ENCODE measurements at regions not wholly inside any gene's neighbourhood (a gene's known extent, or its start where the extent isn't known, plus 50 kb on each side); places are given as distances from the start of the nearest gene placed in this dataset.

- no peak for DNase-seq (ENCODE audit: low read depth)
Measured at GRCh38 chr7:23973264-23973663, 263.2 kb downstream of the STK31 start.

DNA sequence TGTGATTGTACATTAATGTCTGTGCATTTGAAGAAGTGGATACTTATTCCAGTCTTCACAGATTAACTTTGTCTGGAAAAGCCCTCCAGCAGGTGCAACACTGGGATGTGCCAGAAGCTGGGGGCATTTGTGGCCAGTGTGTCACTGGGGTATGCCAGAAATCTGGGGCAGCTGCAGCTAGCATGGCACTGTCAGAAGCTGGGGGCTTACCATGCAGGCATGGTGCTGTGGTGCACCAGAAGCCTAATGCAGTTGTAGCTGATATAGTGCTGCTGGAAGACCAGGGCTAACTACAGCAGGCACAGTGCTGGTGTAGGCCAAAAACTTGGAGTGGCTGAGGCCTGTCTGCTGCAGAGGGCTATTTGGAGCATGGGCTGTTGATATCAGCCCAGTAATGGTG, 270.1 kb downstream of the STK31 start:
- DNase-seq (ENCODE audit: low read depth) = no peak

DNA sequence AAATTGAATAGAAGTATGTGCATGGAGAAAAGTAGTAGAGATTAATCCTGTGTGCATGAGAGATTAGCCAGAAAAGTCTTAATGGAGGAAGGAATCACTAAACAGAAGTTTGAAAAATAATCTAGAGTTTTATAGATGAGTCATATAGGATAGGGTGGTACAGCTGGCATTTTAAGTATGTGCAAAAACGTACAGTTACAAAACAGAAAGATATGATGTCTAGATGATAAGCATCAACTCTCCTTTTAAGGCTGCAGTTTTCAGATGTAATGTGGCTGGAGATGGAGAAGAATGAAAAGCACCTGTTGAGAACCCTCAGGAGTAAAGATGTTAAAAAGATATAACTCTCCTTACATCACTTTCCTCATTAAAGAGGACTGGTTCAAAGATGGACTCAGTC, 271.3 kb downstream of the STK31 start:
- DNase-seq (ENCODE audit: low read depth) = no peak

- no peak for DNase-seq (ENCODE audit: low read depth)
Measured at GRCh38 chr7:23981758-23982157, 271.7 kb downstream of the STK31 start.

GRCh38 chr7:24005517-24005916, 278.5 kb upstream of the NPY start:
- no peak for DNase-seq (ENCODE audit: low read depth)

DNA sequence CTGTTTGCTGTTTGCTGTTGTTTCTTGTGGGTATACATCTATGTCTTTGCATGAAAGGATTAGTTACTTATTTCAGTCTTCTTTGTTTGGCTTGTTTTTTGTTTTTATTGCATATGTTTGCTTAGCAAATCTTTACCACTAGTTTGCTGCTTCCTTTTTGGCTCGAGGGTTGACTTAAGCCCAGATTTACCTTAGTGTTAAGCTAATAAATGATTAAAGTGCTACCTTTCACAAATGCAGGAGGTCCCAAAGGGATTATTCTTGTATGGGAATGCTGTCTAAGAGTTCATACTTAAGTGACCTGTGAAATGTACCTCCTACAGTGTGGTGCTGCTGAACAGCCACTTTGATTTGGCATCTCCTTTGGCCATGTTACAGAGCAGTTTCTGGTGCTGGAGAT, 273.5 kb upstream of the NPY start:
- DNase-seq (ENCODE audit: low read depth) = no peak

DNA sequence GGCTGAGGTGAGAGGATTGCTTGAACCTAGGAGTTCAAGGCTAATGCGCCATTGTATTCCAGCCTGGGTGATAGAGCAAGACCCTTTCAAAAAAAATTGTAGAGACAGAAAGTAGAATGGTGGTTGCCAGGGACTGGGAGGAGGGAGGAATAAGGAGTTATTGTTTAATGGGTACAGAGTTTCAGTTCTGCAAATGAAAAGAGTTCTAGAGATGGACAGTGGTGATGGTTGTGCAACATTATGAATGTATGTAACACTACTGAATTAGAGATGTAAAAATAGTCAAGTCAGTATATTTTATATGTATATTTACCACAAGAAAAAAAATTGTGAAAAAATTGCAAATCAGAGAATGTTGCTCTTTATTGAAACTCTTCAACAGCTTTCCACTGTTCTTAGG, 266.5 kb upstream of the NPY start:
- no peak for DNase-seq (ENCODE audit: low read depth)

DNA sequence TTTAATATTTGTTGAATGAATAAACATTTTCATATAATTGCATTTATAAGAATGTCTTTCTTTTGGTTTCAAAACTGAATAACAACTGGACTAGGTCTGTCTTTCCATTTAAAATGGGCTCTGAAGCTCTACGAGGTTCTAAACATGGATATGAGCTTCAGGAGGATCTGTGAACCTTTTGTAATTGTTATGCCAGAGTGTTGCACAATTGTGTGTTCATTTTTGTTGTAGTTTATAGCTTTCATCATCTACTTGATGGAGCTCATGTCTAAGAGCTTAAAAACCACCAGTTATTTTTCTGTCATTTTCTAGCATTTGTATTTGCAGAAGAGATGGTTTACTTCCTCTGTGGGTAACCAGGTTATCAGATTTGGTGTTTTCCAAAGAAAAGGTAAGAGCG, 265.7 kb upstream of the NPY start:
- no peak for DNase-seq (ENCODE audit: low read depth)

GRCh38 chr7:24019841-24020240, 264.1 kb upstream of the NPY start:
- DNase-seq (ENCODE audit: low read depth) = no peak

GRCh38 chr7:24024276-24025068, 259.5 kb upstream of the NPY start:
- DNase-seq (ENCODE audit: low read depth) = no peak

DNA sequence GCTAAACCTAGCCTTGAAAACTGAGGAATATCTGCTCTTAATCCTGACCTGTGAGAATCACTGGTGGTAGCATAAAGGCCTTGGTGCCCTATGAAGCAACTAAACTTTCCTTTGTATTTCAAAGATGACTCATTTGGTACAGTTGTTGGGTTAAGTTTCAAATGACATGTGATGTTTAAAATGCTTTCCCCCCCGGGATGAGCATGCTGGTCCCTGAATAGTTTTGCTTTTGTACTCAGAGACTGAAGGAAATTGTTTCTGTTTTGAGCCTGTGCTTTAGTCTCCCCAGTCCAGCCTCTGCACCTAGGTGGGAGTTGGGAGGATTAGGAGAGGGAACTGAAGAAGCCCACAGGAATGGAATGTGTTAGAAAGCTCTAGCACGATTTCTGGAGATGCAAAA, 258.9 kb upstream of the NPY start:
- DNase-seq (ENCODE audit: low read depth) = peak; percentile 6

DNA sequence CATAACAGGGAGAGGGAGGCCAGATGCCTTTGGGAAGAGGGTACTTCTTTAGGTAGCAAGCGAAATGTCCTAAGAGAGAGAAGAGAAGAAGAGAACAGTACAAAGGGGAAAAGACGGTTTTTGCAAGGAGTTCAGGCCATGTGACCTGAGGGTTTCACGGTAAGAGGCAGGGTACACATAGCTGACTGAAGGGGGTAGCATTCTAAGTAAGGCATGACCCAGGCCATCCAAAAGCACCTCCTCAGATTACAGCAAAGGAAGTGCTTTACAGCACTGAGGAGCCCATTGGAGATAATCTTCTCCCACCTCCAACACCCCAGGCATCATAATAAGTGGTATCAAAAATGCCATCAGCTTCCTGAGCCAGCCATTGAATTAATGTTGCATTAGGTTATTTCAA, 258.2 kb upstream of the NPY start:
- no peak for DNase-seq (ENCODE audit: low read depth)

GRCh38 chr7:24026351-24026750, 257.6 kb upstream of the NPY start:
- no peak for DNase-seq (ENCODE audit: low read depth)

GRCh38 chr7:24029068-24029467, 254.9 kb upstream of the NPY start:
- no peak for DNase-seq (ENCODE audit: low read depth)

- DNase-seq (ENCODE audit: low read depth) = no peak
Measured at GRCh38 chr7:24034251-24034650, 249.7 kb upstream of the NPY start.

- DNase-seq (ENCODE audit: low read depth) = no peak
Measured at GRCh38 chr7:24035366-24036032, 248.5 kb upstream of the NPY start.

DNA sequence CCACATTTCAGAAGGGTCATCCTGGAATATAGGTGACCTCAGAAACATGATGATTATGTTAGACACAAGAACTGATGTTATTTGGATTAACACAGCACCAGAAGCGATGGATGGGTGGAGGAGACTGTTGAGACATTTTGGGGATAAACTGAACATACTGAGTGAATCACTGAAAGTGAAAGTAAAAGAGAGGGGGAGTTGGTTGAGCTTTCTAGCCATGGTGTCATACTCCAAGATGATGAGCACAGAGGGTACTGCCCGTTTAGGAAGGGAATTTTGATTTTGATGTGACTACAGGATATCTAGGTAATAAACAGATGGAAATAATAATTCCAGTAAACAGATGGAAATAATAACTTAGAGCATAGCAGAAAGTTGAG, 248.0 kb upstream of the NPY start:
- DNase-seq (ENCODE audit: low read depth) = peak; percentile 3

DNA sequence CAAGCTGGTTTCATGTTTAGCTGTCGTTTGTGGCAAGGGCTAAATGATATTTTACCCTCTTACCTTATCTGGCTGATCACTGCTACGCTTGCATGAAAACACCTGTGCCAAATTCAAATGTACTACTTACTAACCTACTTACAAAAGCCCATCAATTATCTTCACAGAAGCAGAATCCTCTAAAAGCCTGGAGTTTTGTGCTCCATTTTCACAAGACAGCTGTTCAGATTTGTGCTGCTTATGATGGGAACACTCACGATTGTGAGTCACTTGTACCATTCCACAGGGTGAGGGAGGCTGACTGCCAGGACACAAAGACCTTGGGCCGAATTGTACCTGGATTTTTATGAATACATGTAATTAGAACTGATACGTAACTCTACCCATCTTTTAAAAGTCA, 245.0 kb upstream of the NPY start:
- no peak for DNase-seq (ENCODE audit: low read depth)

- no peak for DNase-seq (ENCODE audit: low read depth)
Measured at GRCh38 chr7:24039991-24040624, 243.9 kb upstream of the NPY start.

DNA sequence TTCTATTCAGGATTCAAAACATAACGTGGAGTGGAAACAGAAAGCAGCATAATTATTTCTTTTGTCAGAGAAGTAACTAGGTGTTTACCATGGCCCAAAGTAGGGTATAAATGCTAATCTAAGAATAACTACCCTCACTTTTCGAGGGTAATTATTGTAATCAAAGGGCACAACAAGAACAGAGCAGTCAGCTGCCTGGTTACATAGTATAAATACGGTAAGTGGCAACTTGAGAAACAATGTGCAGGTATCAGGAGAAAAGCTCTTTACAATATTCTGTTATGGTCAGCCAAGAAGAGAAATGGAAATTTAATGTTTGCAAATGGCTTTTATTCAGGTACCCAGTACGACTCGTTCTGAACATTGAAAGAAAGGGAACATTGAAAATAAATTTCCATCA, 242.0 kb upstream of the NPY start:
- no peak for DNase-seq (ENCODE audit: low read depth)

DNA sequence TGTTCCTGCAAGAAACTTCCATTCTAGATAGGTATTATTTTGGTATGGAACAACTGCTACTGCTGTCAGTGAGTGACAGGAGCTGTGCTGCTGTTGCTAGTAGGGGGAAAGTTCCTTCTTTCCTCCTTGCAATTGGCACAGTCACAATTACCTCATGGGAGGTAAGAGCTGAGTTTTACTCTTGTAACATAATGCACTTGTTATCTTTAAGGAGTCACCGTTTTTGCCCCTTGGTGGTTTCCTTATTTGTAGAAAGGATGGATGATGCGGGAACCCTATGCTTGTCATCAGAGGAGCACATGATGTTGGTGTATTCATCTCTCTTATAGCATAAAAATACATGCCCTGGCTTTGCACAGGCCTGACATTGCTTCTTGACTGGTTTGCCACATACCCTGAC, 234.7 kb upstream of the NPY start:
- no peak for DNase-seq (ENCODE audit: low read depth)

- no peak for DNase-seq (ENCODE audit: low read depth)
Measured at GRCh38 chr7:24050991-24051560, 232.9 kb upstream of the NPY start.

DNA sequence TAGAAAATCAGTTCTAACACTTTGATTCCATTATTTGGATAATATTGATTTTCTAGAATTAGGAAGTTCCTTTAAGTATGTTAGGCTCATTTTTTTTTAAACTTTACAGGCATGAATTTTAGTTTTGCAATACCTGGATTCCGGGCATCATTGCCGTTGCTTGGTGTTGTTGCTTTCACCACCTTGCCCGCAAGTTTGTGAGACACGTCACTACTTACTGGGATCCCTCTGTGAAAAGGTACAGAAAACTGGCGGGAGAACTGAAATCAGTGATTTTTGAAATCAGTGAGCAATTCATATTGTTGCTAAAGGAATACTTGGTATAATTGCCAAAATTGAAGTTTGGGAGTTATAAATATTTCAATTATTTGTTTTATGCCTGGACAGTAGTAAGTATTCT, 232.3 kb upstream of the NPY start:
- no peak for DNase-seq (ENCODE audit: low read depth)

Data from GM04504 (cell line).